HT1080 (cell line): ENCODE measurements at regions not wholly inside any gene's neighbourhood (a gene's known extent, or its start where the extent isn't known, plus 50 kb on each side); places are given as distances from the start of the nearest gene placed in this dataset.
"Not testable (repeated sequence)": the region's sequence is repeated elsewhere in the genome, so short reads cannot be mapped to it uniquely, and the experiment has no call there.

Experiments
- DNase-seq: peaks from one replicate; pipeline ENCODE4 v3.0.0-alpha.2; 2015; ENCODE audit warnings: low read depth

DNA sequence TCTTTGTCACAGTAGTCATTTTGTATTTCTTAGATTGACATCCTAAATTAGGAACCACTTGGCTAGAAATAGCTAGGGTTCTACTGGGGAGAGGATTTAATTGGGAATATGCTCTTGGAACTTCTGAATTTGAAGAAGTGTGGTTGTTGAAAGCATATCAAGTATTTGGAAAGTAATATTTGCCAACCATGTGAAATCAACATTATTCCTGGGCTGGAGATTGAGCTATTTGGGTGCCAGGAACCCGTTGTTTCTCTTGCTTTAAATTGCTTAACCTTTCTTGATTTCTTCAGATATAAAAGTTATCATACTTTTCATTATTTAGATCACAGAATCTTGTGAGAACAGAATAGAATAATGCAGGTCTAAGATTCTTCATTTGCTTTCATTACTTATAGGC lies 178.4 kb upstream of the ELL2 start:
- DNase-seq = no peak

GRCh38 chr5:96134886-96135285 lies 173.2 kb upstream of the ELL2 start:
- DNase-seq = no peak

DNA sequence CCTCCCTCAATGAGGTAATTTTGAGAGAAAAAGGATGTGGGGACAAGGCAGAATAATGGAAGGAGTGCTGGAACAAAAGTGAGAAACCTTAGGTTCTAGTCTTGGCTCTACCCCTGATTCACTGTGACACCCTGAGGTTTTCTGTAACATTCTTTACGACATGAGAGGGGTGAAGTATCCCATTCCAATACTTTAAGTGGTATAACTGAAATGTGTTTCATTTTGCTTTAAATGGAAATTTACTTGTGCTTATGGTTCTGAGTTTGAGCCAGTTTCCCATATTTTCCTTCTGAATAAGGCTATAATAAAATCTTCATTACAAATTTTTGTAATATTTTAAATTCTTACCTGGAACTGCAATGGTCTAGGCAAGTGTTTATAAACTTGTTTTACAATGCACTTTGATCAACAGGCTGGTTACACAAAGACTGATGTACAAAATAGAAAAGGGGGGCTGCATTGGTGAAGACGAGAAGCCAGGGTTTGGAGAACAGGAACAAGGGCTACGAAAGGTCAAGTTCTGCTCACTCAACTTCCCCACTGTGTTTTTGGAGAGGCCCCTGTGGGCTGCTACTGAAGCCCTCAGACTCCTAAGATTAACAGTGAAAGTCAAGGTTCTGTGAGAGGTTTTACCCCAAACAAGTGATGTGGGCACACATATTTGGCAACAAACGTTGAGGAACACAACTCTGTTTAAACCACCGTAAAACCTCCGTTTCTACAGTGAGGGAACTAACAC lies 171.9 kb upstream of the ELL2 start:
- no peak for DNase-seq

GRCh38 chr5:96129276-96129675 lies 167.6 kb upstream of the ELL2 start:
- no peak for DNase-seq

- DNase-seq = no peak
These were observed 166.7 kb upstream of the ELL2 start for GRCh38 chr5:96128204-96128864.

- DNase-seq = no peak
These were observed 165.9 kb upstream of the ELL2 start for GRCh38 chr5:96127538-96127937.

DNA sequence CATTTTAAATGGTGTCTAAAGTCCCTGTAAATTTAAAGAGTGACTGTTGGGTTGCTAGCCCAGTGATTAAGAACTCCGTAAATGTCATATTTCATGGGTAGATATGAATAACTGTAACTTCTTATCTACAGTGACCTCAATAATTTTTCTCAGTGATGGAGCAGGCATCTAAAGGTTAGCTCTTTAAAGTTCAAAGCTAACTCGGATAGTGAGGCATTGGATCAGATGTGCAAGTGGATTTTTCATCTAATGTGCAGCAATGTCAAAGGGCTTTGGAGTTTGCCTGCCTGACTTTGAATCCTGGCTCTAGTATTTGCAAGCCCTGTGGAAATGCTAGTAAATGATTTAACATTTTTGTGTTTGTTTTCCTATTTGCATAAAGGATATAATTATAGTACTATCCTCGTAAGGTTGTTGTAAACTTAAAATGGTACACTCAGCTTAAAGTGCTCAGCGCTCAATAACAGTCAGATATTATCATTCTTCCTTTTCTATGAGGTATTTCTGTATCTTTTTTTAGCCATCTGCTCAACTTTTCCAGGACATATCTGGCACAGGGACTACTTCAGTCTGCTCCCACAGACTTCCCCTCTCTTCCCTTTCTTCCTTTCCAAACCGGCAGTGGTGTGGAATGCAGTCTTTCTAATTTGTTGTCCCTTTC lies 163.7 kb upstream of the ELL2 start:
- no peak for DNase-seq

- DNase-seq = no peak
These were observed 162.9 kb upstream of the ELL2 start for GRCh38 chr5:96124589-96124988.

GRCh38 chr5:96123418-96123817 lies 161.8 kb upstream of the ELL2 start:
- no peak for DNase-seq

- no peak for DNase-seq
These were observed 159.7 kb upstream of the ELL2 start for GRCh38 chr5:96121364-96121763.

DNA sequence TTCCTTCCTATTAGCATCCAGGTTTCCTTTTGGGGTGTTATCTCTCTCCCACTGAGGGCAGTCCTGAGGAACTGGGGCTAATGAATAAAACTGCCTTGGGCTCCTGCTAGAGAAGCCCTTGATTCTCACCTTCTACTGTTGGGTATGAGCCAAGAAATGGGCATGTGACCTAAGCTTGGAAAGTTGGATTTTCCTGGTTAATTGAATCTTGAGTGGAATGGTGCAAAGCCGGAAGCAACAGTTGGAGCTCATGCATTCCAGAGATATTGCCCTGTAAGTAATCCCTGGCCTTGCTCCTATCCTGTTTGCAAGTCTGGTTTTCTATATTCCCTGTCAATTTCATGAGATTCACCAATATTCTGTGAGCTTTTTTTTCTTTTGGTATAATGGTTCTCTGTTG lies 158.5 kb upstream of the ELL2 start:
- DNase-seq = no peak

DNA sequence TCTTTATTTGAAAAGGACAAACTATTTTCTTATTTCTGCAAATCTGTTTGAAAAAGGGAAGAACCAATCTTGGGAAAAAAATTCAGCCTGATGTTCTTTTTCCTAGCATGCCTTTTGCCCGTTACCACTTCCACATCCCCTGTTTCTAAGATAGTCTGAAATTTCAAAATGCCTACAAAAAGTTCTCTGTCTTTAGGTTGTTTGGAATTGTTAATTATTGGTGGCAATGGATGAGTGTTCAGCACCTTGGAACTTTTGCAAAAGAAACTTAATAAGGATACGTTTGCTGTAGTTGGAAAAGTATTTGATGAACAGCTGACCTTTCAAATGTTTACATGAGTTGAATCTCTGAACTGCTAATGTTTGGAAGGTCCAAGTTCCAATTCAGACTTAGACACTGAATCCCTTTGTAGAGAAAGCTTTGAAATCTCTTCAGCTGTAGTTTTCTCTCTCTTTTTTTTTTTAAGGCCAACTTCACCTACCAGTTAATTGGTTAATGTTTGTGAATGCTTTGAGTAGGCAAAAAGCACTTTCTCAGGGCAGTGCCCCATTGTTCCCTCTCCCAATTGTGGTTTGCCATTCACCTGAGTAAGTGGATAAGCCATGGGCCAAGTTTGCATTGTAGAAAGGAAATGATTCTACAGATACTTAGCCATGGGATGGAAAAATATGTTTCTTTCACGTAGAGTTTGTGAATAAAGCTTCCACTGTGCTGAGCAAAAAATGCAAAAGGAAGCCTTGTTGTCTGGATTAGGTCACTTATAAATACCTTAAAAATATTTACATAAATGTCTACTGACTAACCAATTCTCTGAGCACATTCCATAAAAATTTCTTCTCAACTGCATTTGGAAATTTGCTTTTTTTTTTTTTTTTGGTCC lies 156.4 kb upstream of the ELL2 start:
- no peak for DNase-seq

GRCh38 chr5:96115147-96115807 lies 153.6 kb upstream of the ELL2 start:
- no peak for DNase-seq

GRCh38 chr5:96114736-96115135 lies 153.1 kb upstream of the ELL2 start:
- peak; percentile 50 for DNase-seq

DNA sequence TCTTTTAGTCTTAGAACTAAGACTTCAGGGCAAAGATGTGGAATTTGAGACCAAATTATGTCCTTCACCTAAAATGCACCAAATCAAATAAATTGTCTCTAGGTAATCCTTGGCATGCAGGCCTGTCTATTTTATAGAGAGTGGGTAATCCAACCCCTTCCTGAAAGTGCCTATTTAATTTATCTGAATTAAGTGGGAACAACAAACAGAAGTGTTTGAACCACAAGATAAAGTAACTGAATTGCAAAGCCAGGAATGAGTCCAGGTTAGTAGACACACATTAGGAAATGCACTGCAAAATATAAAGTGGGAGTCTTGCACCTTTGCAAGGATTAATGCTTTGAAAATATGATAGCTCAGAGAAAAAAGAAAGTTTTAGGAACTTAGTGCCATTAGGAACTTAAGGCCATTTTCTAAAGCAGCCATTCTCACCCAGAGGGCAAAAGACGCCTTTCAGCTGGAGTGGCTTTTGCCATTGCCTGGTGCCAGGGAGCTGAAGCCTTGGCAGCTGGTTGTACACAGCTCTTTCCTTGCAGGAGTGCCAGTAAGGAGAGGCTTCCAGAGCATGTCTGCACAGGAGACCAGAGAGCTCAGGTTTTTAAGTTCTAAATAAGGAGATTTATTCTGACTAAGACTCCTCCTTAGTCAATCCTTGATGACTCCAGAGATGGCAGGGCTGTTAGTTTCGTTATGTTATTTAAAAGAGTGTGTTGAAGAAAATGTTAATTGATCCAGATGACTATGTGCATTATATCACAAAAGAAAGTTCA lies 151.7 kb upstream of the ELL2 start:
- DNase-seq = no peak

DNA sequence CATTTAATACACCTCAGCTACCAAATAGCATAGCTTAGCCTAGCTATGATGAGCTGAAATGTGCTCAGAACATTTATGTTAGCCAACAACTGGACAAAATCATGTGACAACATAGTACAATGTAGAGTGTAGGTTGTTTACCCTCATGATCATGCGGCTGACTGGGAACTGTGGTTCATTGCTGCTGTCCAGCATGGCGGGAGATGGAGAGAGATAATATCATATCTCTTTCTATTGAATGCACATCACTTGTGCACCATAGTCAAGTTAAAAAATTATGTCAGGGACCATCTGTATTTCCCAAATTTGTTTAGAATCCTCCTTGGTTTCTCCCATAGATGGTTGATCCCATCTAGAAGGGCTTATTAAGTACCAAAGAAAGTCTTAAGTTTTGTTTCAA lies 151.1 kb upstream of the ELL2 start:
- no peak for DNase-seq

DNA sequence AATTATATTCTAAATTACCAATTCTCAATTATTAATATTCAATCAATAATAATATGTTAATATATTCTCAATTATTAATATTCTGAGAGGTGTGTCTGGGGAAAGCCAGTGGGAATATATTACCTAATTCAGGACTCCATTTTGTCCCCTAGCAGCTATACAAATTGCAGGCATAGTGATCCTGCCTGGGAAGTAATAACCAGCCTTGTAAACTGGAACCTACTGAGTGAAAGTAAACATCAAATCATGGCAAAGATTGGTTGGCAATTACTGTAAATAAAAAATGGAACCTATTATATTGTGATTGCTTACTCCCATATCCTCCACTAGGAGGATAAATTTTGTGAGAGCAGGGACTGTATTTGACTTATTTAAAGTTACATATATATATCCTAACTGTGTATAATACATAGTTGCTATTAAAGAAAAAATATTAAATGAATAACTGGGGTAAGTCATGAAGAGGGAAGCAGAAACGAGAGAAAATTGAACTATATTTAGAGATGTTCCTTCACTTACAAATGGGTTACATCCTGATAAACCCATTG lies 150.5 kb upstream of the ELL2 start:
- no peak for DNase-seq

- DNase-seq = no peak
These were observed 149.6 kb upstream of the ELL2 start for GRCh38 chr5:96111080-96111756.

DNA sequence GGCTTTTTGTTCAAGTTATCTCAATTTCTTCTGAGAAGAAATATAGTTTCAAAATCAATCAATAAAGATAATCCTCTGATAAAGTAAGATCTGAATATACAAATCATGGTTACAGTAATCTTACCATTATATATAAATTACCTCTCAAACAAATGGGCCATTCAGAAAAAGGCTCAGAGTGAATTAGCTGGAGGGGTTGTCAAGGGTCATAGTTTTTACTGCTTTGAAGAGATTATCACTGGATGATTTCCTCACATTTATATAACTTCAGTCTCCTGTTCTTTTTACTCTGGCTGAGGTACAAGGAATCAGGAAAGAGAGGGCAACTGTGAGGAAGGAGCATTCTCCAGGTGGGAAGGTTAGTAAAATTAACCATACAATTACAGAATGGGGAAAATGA lies 148.6 kb upstream of the ELL2 start:
- no peak for DNase-seq

- DNase-seq = not testable (repeated sequence)
These were observed 147.0 kb upstream of the ELL2 start for GRCh38 chr5:96108629-96109028.
